HUES64 (cell line): ENCODE measurements at regions not wholly inside any gene's neighbourhood (a gene's known extent, or its start where the extent isn't known, plus 50 kb on each side); places are given as distances from the start of the nearest gene placed in this dataset.
"Not testable (repeated sequence)": the region's sequence is repeated elsewhere in the genome, so short reads cannot be mapped to it uniquely, and the experiment has no call there.

Source experiments
- H3K27ac ChIP-seq: 2 replicates; pipeline ENCODE4 v1.7.0; 2013; ENCODE audit warnings: low read depth, low read length, inconsistent platforms
- H3K27me3 ChIP-seq: 2 replicates; pipeline ENCODE4 v1.6.1; 2013; ENCODE audit warnings: mild to moderate bottlenecking, low read length; ENCODE audit not compliant: insufficient read depth
- H3K36me3 ChIP-seq: 2 replicates; pipeline ENCODE4 v1.6.1; 2013; ENCODE audit warnings: mild to moderate bottlenecking, low read length; ENCODE audit not compliant: insufficient read depth
- H3K4me1 ChIP-seq: 2 replicates; pipeline ENCODE4 v1.6.1; 2013; ENCODE audit warnings: mild to moderate bottlenecking, low read length, moderate library complexity; ENCODE audit not compliant: insufficient read depth
- H3K4me3 ChIP-seq: 2 replicates; pipeline ENCODE4 v1.5.1; 2013; ENCODE audit warnings: mild to moderate bottlenecking, low read length, moderate library complexity
- H3K9ac ChIP-seq: 2 replicates; pipeline ENCODE4 v1.6.1; 2013; ENCODE audit warnings: mild to moderate bottlenecking, low read depth, low read length
- H3K9me3 ChIP-seq: 2 replicates; pipeline ENCODE4 v1.6.1; 2013; ENCODE audit warnings: low read depth, low read length; ENCODE audit not compliant: insufficient read depth
- whole genome bisulfite sequencing: fragments of 150-250, 120-280 bp; methylation state at CpG from one replicate; pipeline ENCODE4 v1.1.7; 2013; ENCODE audit warnings: missing lambda C conversion rate; 5-methylcytosine and 5-hydroxymethylcytosine counted together

GRCh38 chr9:63822615-63823374, 1462.2 kb downstream of the FOXD4L5 start:
- H3K4me1 ChIP-seq, H3K9ac ChIP-seq, H3K27ac ChIP-seq, H3K4me3 ChIP-seq, H3K36me3 ChIP-seq: not testable (repeated sequence)
- WGBS: 65% methylated on average over 6 of the region's 6 CpGs
- Histone ChIP-seq H3K27me3 (peaks cover 47% of the 10 kb centered on the region), H3K9me3 (peaks cover 45% of the 10 kb centered on the region)

GRCh38 chr9:63821293-63821692, 1463.7 kb downstream of the FOXD4L5 start:
- H3K9ac ChIP-seq, H3K4me1 ChIP-seq, H3K27ac ChIP-seq, H3K4me3 ChIP-seq, H3K36me3 ChIP-seq: not testable (repeated sequence)
- peaks cover 58% of the 10 kb centered on the region for H3K27me3 ChIP-seq
- 76% methylated on average over 9 of the region's 10 CpGs for WGBS
- H3K9me3 ChIP-seq: peaks cover 47% of the 10 kb centered on the region

- 81% methylated on average over 12 of the region's 13 CpGs for WGBS
- peaks cover 49% of the 10 kb centered on the region for H3K9me3 ChIP-seq
- not testable (repeated sequence) for H3K27ac ChIP-seq, H3K36me3 ChIP-seq, H3K9ac ChIP-seq, H3K4me3 ChIP-seq, H3K4me1 ChIP-seq
- H3K27me3 ChIP-seq: peaks cover 61% of the 10 kb centered on the region
Measured at GRCh38 chr9:63820882-63821281, 1464.1 kb downstream of the FOXD4L5 start.

- not testable (repeated sequence) for H3K4me1 ChIP-seq, H3K27ac ChIP-seq, H3K36me3 ChIP-seq, H3K4me3 ChIP-seq, H3K9ac ChIP-seq
- WGBS: 92% methylated on average over 3 of the region's 3 CpGs
- Histone ChIP-seq H3K27me3 (peaks cover 65% of the 10 kb centered on the region), H3K9me3 (peaks cover 50% of the 10 kb centered on the region)
Measured at GRCh38 chr9:63820383-63820782, 1464.6 kb downstream of the FOXD4L5 start.

GRCh38 chr9:63817622-63818518, 1467.1 kb downstream of the FOXD4L5 start:
- Histone ChIP-seq H3K4me3 (peak overlapping the region; percentile 50), H3K27me3 (peaks cover 62% of the 10 kb centered on the region), H3K27ac (no peak overlapping the region), H3K4me1 (no peaks in the 10 kb centered on the region), H3K36me3 (no peaks in the 10 kb centered on the region), H3K9ac (no peak overlapping the region), H3K9me3 (peaks cover 31% of the 10 kb centered on the region)
- 51% methylated on average over 41 of the region's 41 CpGs for WGBS

GRCh38 chr9:63816751-63817621, 1468.0 kb downstream of the FOXD4L5 start:
- Histone ChIP-seq H3K9me3 (peaks cover 25% of the 10 kb centered on the region), H3K27me3 (peaks cover 53% of the 10 kb centered on the region), H3K4me1 (no peaks in the 10 kb centered on the region), H3K9ac (no peak overlapping the region), H3K4me3 (peak overlapping the region; percentile 50), H3K36me3 (no peaks in the 10 kb centered on the region), H3K27ac (no peak overlapping the region)
- 34% methylated on average over 36 of the region's 36 CpGs for WGBS

- H3K27ac ChIP-seq, H3K9ac ChIP-seq, H3K36me3 ChIP-seq, H3K4me1 ChIP-seq, H3K4me3 ChIP-seq: not testable (repeated sequence)
- Histone ChIP-seq H3K9me3 (peaks cover 19% of the 10 kb centered on the region), H3K27me3 (peaks cover 38% of the 10 kb centered on the region)
- 91% methylated on average over 44 of the region's 52 CpGs for WGBS
Measured at GRCh38 chr9:63814970-63815669, 1469.9 kb downstream of the FOXD4L5 start.

GRCh38 chr9:63813391-63814021, 1471.5 kb downstream of the FOXD4L5 start:
- H3K4me3 ChIP-seq: peak overlapping the region; percentile 31
- not testable (repeated sequence) for H3K9ac ChIP-seq

GRCh38 chr9:63812822-63813221, 1472.2 kb downstream of the FOXD4L5 start:
- H3K4me3 ChIP-seq, H3K27ac ChIP-seq, H3K36me3 ChIP-seq, H3K4me1 ChIP-seq, H3K9ac ChIP-seq: not testable (repeated sequence)
- WGBS: 93% methylated on average over 34 of the region's 34 CpGs
- Histone ChIP-seq H3K9me3 (peaks cover 10% of the 10 kb centered on the region), H3K27me3 (peaks cover 25% of the 10 kb centered on the region)

More at GRCh38 chr9:63813391-63814021, 1471.5 kb downstream of the FOXD4L5 start:
- not testable (repeated sequence) for H3K4me1 ChIP-seq, H3K27ac ChIP-seq, H3K36me3 ChIP-seq
- peaks cover 15% of the 10 kb centered on the region; the same call in 1 of the 2 replicates for H3K9me3 ChIP-seq
- H3K27me3 ChIP-seq: peaks cover 30% of the 10 kb centered on the region
- 86% methylated on average over 39 of the region's 39 CpGs for WGBS

- WGBS: 80% methylated on average over 5 of the region's 5 CpGs
- H3K27me3 ChIP-seq, H3K9ac ChIP-seq, H3K27ac ChIP-seq, H3K4me3 ChIP-seq, H3K36me3 ChIP-seq, H3K4me1 ChIP-seq: not testable (repeated sequence)
- peaks cover 22% of the 10 kb centered on the region for H3K9me3 ChIP-seq
Measured at GRCh38 chr9:63804205-63804604, 1480.8 kb downstream of the FOXD4L5 start.
